Trophoblast cell (in vitro differentiated cells and primary cell): ENCODE measurements at regions not wholly inside any gene's neighbourhood (a gene's known extent, or its start where the extent isn't known, plus 50 kb on each side); places are given as distances from the start of the nearest gene placed in this dataset.
A peak's percentile ranks its signal among the peaks of the same experiment; 100 is the strongest.

ENCODE experiments used
- DNase-seq, 2 donors: peaks; one replicate each; pipeline ENCODE4 v3.0.0-alpha.2; 2016
- H2AFZ ChIP-seq: 2 replicates; pipeline ENCODE4 v1.6.1; 2013; ENCODE audit warnings: low read length, moderate library complexity, mild to moderate bottlenecking; ENCODE audit not compliant: insufficient read depth, poor library complexity
- H2AK5ac ChIP-seq: 2 replicates; pipeline ENCODE4 v1.6.1; 2013; ENCODE audit warnings: mild to moderate bottlenecking, low read length
- H2BK120ac ChIP-seq: 2 replicates; pipeline ENCODE4 v1.6.1; 2013; ENCODE audit warnings: low read length, mild to moderate bottlenecking, moderate library complexity; ENCODE audit not compliant: insufficient read depth, poor library complexity
- H2BK12ac ChIP-seq: 2 replicates; pipeline ENCODE4 v1.6.1; 2013; ENCODE audit warnings: mild to moderate bottlenecking, low read length, moderate library complexity
- H2BK5ac ChIP-seq: 2 replicates; pipeline ENCODE4 v1.6.1; 2013; ENCODE audit warnings: low read length, low read depth, moderate library complexity, mild to moderate bottlenecking; ENCODE audit not compliant: poor library complexity
- H3K14ac ChIP-seq: 2 replicates; pipeline ENCODE4 v1.6.1; 2013; ENCODE audit warnings: mild to moderate bottlenecking, low read length
- H3K18ac ChIP-seq: 2 replicates; pipeline ENCODE4 v1.6.1; 2013; ENCODE audit warnings: mild to moderate bottlenecking, low read length
- H3K23ac ChIP-seq: 2 replicates; pipeline ENCODE4 v1.6.1; 2013; ENCODE audit warnings: low read length
- H3K27ac ChIP-seq: 2 replicates; pipeline ENCODE4 v1.5.1; 2013; ENCODE audit warnings: low read depth, mild to moderate bottlenecking, inconsistent platforms, low read length, moderate library complexity
- H3K27me3 ChIP-seq: 2 replicates; pipeline ENCODE4 v1.6.1; 2013; ENCODE audit warnings: inconsistent platforms, mild to moderate bottlenecking, low read length, moderate library complexity; ENCODE audit not compliant: insufficient read depth
- H3K36me3 ChIP-seq, 2 experiments: 1 replicate in 1 of 2; 2 replicates in 1 of 2; pipeline ENCODE4 v1.6.1; 2013; ENCODE audit warnings: low read length in 2 of 2, mild to moderate bottlenecking in 2 of 2, moderate library complexity in 1 of 2; ENCODE audit not compliant: insufficient read depth in 2 of 2, control insufficient read depth in 1 of 2
- H3K4ac ChIP-seq: 2 replicates; pipeline ENCODE4 v1.6.1; 2013; ENCODE audit warnings: low read depth, mild to moderate bottlenecking, low read length, moderate library complexity
- H3K4me1 ChIP-seq, 2 experiments: 1 replicate in 1 of 2; 2 replicates in 1 of 2; pipeline ENCODE4 v1.6.1; 2013; ENCODE audit warnings: low read length in 2 of 2, mild to moderate bottlenecking in 2 of 2, moderate library complexity in 1 of 2; ENCODE audit not compliant: insufficient read depth in 2 of 2, control insufficient read depth in 1 of 2
- H3K4me2 ChIP-seq: 2 replicates; pipeline ENCODE4 v1.6.1; 2013; ENCODE audit warnings: inconsistent platforms, mild to moderate bottlenecking, low read length, moderate library complexity
- H3K4me3 ChIP-seq: 2 replicates; pipeline ENCODE4 v1.5.1; 2013; ENCODE audit warnings: mild to moderate bottlenecking, low read depth, low read length, inconsistent platforms
- H3K79me1 ChIP-seq: one replicate; pipeline ENCODE4 v1.6.1; 2013; ENCODE audit warnings: low read length
- H3K79me2 ChIP-seq: 2 replicates; pipeline ENCODE4 v1.6.1; 2013; ENCODE audit warnings: low read length, mild to moderate bottlenecking; ENCODE audit not compliant: control insufficient read depth, insufficient read depth, poor library complexity
- H3K9ac ChIP-seq: 2 replicates; pipeline ENCODE4 v1.6.1; 2013; ENCODE audit warnings: mild to moderate bottlenecking, low read length
- H3K9me3 ChIP-seq: 2 replicates; pipeline ENCODE4 v1.6.1; 2013; ENCODE audit warnings: low read depth, mild to moderate bottlenecking, control low read depth, inconsistent platforms, low read length; ENCODE audit not compliant: insufficient read depth
- H4K12ac ChIP-seq: 2 replicates; pipeline ENCODE4 v1.6.1; 2013; ENCODE audit warnings: low read depth, mild to moderate bottlenecking, low read length, moderate library complexity
- H4K8ac ChIP-seq: 2 replicates; pipeline ENCODE4 v1.6.1; 2013; ENCODE audit warnings: low read depth, mild to moderate bottlenecking, low read length, moderate library complexity
- H4K91ac ChIP-seq: one replicate; pipeline ENCODE4 v1.6.1; 2013; ENCODE audit warnings: low read depth, mild to moderate bottlenecking, low read length, moderate library complexity
- WGBS: extraction: QIAGEN DNeasy Blood & Tissue Kit; methylation state at CpG from one replicate; pipeline ENCODE4 v1.1.7; 2013; ENCODE audit warnings: missing lambda C conversion rate; ENCODE audit not compliant: insufficient read length, insufficient coverage; ENCODE audit errors: extremely low coverage; 5-methylcytosine and 5-hydroxymethylcytosine counted together

- Histone ChIP-seq H4K12ac (no peak overlapping the region), H3K4me3 (no peak overlapping the region), H3K36me3 (no peaks in the 10 kb centered on the region), H3K18ac (no peak overlapping the region), H2BK5ac (no peak overlapping the region), H4K91ac (no peak overlapping the region), H3K79me1 (no peaks in the 10 kb centered on the region), H3K4me1 (peaks cover 8 to 9% of the 10 kb centered on the region in 2 experiments), H3K4me2 (no peak overlapping the region), H3K27me3 (no peaks in the 10 kb centered on the region), H4K8ac (no peak overlapping the region), H2BK12ac (no peak overlapping the region), H3K79me2 (no peaks in the 10 kb centered on the region), H3K14ac (no peak overlapping the region), H3K9ac (no peak overlapping the region), H2BK120ac (no peak overlapping the region), H2AK5ac (no peak overlapping the region), H3K9me3 (no peaks in the 10 kb centered on the region), H2AFZ (no peak overlapping the region), H3K4ac (no peak overlapping the region), H3K27ac (no peak overlapping the region), H3K23ac (no peak overlapping the region)
- no CpG with 5 or more reads among the region's 1 CpG for WGBS
- no peak for DNase-seq
Observed at GRCh38 chr6:163721435-163721834, 306.9 kb downstream of the QKI start.

GRCh38 chr6:163720460-163721235, 306.1 kb downstream of the QKI start:
- no peak overlapping the region for H4K91ac ChIP-seq
- H2AK5ac ChIP-seq = no peak overlapping the region

GRCh38 chr6:163720005-163720404, 305.5 kb downstream of the QKI start:
- Histone ChIP-seq H2AFZ (no peak overlapping the region), H2AK5ac (no peak overlapping the region), H2BK5ac (no peak overlapping the region), H3K27me3 (no peaks in the 10 kb centered on the region), H3K4ac (no peak overlapping the region), H4K12ac (no peak overlapping the region), H3K14ac (no peak overlapping the region), H3K36me3 (no peaks in the 10 kb centered on the region), H4K91ac (no peak overlapping the region), H3K27ac (no peak overlapping the region), H2BK120ac (no peak overlapping the region), H3K9ac (no peak overlapping the region), H3K79me2 (no peaks in the 10 kb centered on the region), H4K8ac (no peak overlapping the region), H3K9me3 (no peaks in the 10 kb centered on the region), H3K79me1 (no peaks in the 10 kb centered on the region), H3K18ac (no peak overlapping the region), H3K4me1 (peaks cover 2 to 5% of the 10 kb centered on the region in 2 experiments), H3K23ac (no peak overlapping the region), H3K4me3 (no peak overlapping the region), H2BK12ac (no peak overlapping the region), H3K4me2 (no peak overlapping the region)
- WGBS = no CpG with 5 or more reads among the region's 5 CpGs
- DNase-seq = no peak

More at GRCh38 chr6:163720460-163721235, 306.1 kb downstream of the QKI start:
- H2AFZ ChIP-seq = no peak overlapping the region
- no peak overlapping the region for H3K23ac ChIP-seq
- no peaks in the 10 kb centered on the region for H3K79me1 ChIP-seq
- H2BK120ac ChIP-seq = no peak overlapping the region
- no peaks in the 10 kb centered on the region for H3K27me3 ChIP-seq
- H3K27ac ChIP-seq = no peak overlapping the region
- H2BK5ac ChIP-seq = no peak overlapping the region
- no CpG with 5 or more reads among the region's 4 CpGs for WGBS
- no peak overlapping the region for H3K14ac ChIP-seq
- H4K12ac ChIP-seq = no peak overlapping the region
- H3K9ac ChIP-seq = no peak overlapping the region
- no peaks in the 10 kb centered on the region for H3K9me3 ChIP-seq
- H3K4me1 ChIP-seq = peaks cover 8 to 9% of the 10 kb centered on the region in 2 experiments
- H2BK12ac ChIP-seq = no peak overlapping the region
- no peak for DNase-seq
- H4K8ac ChIP-seq = no peak overlapping the region
- no peak overlapping the region for H3K4ac ChIP-seq
- no peaks in the 10 kb centered on the region for H3K36me3 ChIP-seq
- no peaks in the 10 kb centered on the region for H3K79me2 ChIP-seq
- H3K18ac ChIP-seq = no peak overlapping the region
- H3K4me3 ChIP-seq = no peak overlapping the region
- no peak overlapping the region for H3K4me2 ChIP-seq

- H3K4me3 ChIP-seq = no peak overlapping the region
- no peak overlapping the region for H3K4ac ChIP-seq
- no peak overlapping the region for H3K9ac ChIP-seq
- no CpG with 5 or more reads among the region's 20 CpGs for WGBS
- no peaks in the 10 kb centered on the region for H3K36me3 ChIP-seq
- no peaks in the 10 kb centered on the region for H3K27me3 ChIP-seq
- no peak for DNase-seq
- no peaks in the 10 kb centered on the region for H3K79me1 ChIP-seq
- H4K91ac ChIP-seq = no peak overlapping the region
- H3K9me3 ChIP-seq = no peaks in the 10 kb centered on the region
- H2AK5ac ChIP-seq = no peak overlapping the region
- H3K79me2 ChIP-seq = no peaks in the 10 kb centered on the region
- H3K4me1 ChIP-seq = peaks cover 2 to 3% of the 10 kb centered on the region in 2 experiments
- no peak overlapping the region for H3K23ac ChIP-seq
- no peak overlapping the region for H4K8ac ChIP-seq
- no peak overlapping the region for H3K4me2 ChIP-seq
- H2BK120ac ChIP-seq = no peak overlapping the region
- H3K27ac ChIP-seq = no peak overlapping the region
- no peak overlapping the region for H3K18ac ChIP-seq
- H2BK5ac ChIP-seq = no peak overlapping the region
- no peak overlapping the region for H3K14ac ChIP-seq
- H4K12ac ChIP-seq = no peak overlapping the region
- H2AFZ ChIP-seq = peak overlapping the region; percentile 23
- H2BK12ac ChIP-seq = no peak overlapping the region
Observed at GRCh38 chr6:163719028-163719742, 304.7 kb downstream of the QKI start.
